Parathyroid adenoma (tissue), 2 donors: ENCODE measurements at regions not wholly inside any gene's neighbourhood (a gene's known extent, or its start where the extent isn't known, plus 50 kb on each side); places are given as distances from the start of the nearest gene placed in this dataset.

Experiments
- H2AFZ ChIP-seq: fragments of 300-600 bp; sonication (generic); one replicate; pipeline ENCODE4 v1.7.0; 2017; ENCODE audit warnings: antibody characterized with exemption, mild to moderate bottlenecking
- H3K27ac ChIP-seq: fragments of 300-600 bp; sonication (generic); one replicate; pipeline ENCODE4 v1.7.0; 2017
- H3K27me3 ChIP-seq: fragments of 300-600 bp; sonication (generic); one replicate; pipeline ENCODE4 v1.7.0; 2017; ENCODE audit warnings: low read length; ENCODE audit not compliant: control insufficient read depth, insufficient read depth
- H3K36me3 ChIP-seq: fragments of 300-600 bp; sonication (generic); one replicate; pipeline ENCODE4 v1.7.0; 2017; ENCODE audit warnings: low read length; ENCODE audit not compliant: control insufficient read depth, insufficient read depth
- H3K4me1 ChIP-seq: fragments of 300-600 bp; sonication (generic); one replicate; pipeline ENCODE4 v1.7.0; 2017; ENCODE audit warnings: control low read depth
- H3K4me2 ChIP-seq: fragments of 300-600 bp; sonication (generic); one replicate; pipeline ENCODE4 v1.7.0; 2017; ENCODE audit warnings: low read length
- H3K4me3 ChIP-seq: fragments of 300-600 bp; sonication (generic); one replicate; pipeline ENCODE4 v1.7.0; 2017; ENCODE audit warnings: low read depth, low read length
- H3K79me2 ChIP-seq: fragments of 300-600 bp; sonication (generic); one replicate; pipeline ENCODE4 v1.7.0; 2017; ENCODE audit warnings: control low read depth
- H3K9ac ChIP-seq: fragments of 300-600 bp; sonication (generic); one replicate; pipeline ENCODE4 v1.7.0; 2017; ENCODE audit warnings: mild to moderate bottlenecking
- H3K9me3 ChIP-seq: fragments of 300-600 bp; sonication (generic); one replicate; pipeline ENCODE4 v1.7.0; 2017; ENCODE audit warnings: low read length; ENCODE audit not compliant: control insufficient read depth
- TF ChIP-seq, protein P1 (sequence below): fragments of 300-600 bp; sonication (generic); IDR thresholded peaks from one replicate; pipeline ENCODE4 v1.7.0; 2017; ENCODE audit warnings: antibody characterized with exemption, mild to moderate bottlenecking
- donor health status: primary hyperparathyroidism.

DNA sequence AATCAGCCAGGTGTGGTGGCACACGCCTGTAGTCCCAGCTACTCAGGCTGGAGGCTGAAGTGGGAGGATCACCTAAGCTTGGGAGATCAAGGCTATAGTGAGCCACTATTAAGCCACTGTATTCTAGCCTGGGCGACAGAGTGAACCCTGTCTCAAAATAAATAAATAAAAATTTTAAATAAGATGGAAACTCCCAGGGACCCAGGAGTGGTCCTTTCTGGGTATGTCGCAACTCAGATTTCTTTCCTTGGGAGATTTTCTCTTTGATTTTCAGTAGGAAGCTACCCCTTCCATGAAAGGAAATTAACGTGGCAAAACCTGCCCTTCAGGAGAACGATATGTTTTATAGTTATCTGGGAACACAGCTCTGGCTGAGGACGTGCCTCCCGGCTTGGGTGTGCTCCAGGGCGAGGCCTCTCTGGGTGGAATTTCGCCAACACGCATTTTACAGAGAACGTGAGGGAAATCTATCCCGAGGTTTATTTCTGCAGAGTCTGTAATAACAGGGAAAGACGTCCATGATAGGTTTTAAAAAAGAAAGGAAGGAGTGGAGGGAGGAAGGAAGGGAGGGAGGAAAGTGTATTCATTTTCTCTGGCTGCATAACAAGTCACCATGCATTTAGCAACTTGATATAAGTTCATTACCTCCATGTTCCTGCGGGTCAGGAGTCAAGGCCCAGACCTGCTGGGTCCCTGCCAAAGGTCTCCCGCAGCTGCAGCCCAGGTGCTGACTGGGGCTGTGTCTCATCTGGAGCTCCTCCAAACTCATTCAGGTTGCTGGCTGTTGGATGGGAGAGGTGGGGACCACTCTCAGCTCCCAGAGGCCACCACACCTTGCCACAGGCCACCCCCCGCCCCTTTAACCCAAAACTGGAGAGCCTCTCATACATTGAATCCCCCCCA lies 80.6 kb upstream of the GSC start:
- TF ChIP-seq, protein P1, sequence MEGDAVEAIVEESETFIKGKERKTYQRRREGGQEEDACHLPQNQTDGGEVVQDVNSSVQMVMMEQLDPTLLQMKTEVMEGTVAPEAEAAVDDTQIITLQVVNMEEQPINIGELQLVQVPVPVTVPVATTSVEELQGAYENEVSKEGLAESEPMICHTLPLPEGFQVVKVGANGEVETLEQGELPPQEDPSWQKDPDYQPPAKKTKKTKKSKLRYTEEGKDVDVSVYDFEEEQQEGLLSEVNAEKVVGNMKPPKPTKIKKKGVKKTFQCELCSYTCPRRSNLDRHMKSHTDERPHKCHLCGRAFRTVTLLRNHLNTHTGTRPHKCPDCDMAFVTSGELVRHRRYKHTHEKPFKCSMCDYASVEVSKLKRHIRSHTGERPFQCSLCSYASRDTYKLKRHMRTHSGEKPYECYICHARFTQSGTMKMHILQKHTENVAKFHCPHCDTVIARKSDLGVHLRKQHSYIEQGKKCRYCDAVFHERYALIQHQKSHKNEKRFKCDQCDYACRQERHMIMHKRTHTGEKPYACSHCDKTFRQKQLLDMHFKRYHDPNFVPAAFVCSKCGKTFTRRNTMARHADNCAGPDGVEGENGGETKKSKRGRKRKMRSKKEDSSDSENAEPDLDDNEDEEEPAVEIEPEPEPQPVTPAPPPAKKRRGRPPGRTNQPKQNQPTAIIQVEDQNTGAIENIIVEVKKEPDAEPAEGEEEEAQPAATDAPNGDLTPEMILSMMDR: no peak
- H3K9me3 ChIP-seq: no peaks in the 10 kb centered on the region
- H2AFZ ChIP-seq: no peak overlapping the region
- H3K4me3 ChIP-seq: no peak overlapping the region
- H3K27ac ChIP-seq: no peak overlapping the region
- H3K27me3 ChIP-seq: no peaks in the 10 kb centered on the region
- no peak overlapping the region for H3K9ac ChIP-seq
- H3K36me3 ChIP-seq: no peaks in the 10 kb centered on the region
- H3K79me2 ChIP-seq: no peaks in the 10 kb centered on the region
- no peak overlapping the region for H3K4me2 ChIP-seq
- H3K4me1 ChIP-seq: no peaks in the 10 kb centered on the region

DNA sequence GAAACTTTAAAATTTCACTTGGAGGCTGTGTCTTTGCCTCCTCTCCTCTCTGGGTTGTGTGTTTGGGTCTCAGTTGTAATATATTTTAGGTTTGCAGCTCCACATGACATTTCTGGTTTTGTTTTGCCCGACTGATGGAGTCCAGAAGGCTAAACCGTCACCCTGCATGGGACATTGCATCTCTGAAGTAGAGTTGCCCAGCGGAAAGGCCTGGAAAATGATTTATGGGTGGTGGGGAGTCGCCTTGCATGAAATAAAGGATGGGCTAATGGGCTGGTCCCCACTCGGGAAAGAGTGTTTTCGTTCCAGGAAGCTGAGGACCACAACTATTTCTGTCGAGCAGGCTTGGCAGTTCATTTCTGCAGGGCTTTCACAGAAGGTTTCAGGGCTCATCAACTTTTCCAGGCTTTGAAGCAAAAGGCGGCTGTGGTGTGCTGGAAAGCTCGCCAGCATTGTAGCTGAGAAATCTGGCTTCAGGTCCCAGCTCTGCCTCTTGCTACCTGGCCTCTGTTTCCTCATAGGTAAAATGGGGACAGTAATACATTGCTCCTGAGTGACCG lies 74.8 kb upstream of the GSC start:
- H3K4me3 ChIP-seq: no peak overlapping the region
- H3K36me3 ChIP-seq: no peaks in the 10 kb centered on the region
- no peaks in the 10 kb centered on the region for H3K4me1 ChIP-seq
- no peak overlapping the region for H3K4me2 ChIP-seq
- H3K79me2 ChIP-seq: no peaks in the 10 kb centered on the region
- no peak overlapping the region for H3K9ac ChIP-seq
- H3K27me3 ChIP-seq: no peaks in the 10 kb centered on the region
- no peak overlapping the region for H3K27ac ChIP-seq
- no peaks in the 10 kb centered on the region for H3K9me3 ChIP-seq
- TF ChIP-seq, protein P1: no peak
- H2AFZ ChIP-seq: no peak overlapping the region

DNA sequence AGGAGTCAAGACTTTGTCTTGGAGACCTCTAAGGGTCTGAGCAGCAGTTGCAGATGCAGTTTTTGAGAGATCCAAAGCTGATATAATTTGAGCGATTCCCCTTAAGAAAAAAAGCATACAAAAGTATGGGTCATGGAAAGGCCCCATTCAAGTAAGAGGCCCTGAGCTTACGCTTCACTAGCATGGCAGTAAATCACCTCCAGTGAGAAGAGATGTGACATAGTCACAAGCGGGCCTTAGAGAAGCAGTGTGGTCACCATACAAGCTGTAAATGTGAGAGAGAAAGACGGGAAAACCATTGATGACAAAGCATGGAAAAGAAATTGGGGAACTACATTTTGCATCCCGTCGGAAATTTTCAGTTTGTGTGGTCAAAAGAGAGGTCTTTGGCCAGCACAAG lies 70.6 kb upstream of the GSC start:
- TF ChIP-seq, protein P1: no peak
- Histone ChIP-seq H3K9me3 (no peaks in the 10 kb centered on the region), H3K4me1 (no peaks in the 10 kb centered on the region), H3K4me3 (no peak overlapping the region), H3K27ac (no peak overlapping the region), H3K79me2 (no peaks in the 10 kb centered on the region), H3K36me3 (no peaks in the 10 kb centered on the region), H3K9ac (no peak overlapping the region), H2AFZ (no peak overlapping the region), H3K27me3 (no peaks in the 10 kb centered on the region), H3K4me2 (no peak overlapping the region)

DNA sequence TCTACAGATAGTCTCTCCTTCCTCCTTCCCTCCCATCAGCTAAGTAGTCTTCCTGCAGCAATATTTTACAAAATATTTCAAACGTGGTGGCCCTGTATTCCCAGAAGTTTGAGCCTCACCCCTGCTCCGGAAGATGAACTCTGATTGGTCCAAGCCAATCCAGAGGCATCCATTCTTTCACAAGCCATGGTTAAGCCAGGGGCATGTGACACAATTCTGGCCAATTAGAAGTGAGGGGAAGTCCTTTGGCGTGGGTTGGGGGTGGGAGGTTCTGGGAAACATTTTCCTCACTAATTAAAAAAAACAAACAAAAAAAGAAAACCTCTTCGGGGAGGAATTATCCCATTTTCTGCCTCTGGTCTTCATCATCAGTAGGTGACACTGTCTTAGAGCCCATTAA lies 69.4 kb upstream of the GSC start:
- TF ChIP-seq, protein P1: no peak
- H3K27ac ChIP-seq: no peak overlapping the region

More for the DNA sequence above, 69.4 kb upstream of the GSC start:
- H2AFZ ChIP-seq: no peak overlapping the region
- H3K9me3 ChIP-seq: no peaks in the 10 kb centered on the region
- H3K9ac ChIP-seq: no peak overlapping the region
- H3K4me3 ChIP-seq: no peak overlapping the region
- no peaks in the 10 kb centered on the region for H3K4me1 ChIP-seq
- no peak overlapping the region for H3K4me2 ChIP-seq
- no peaks in the 10 kb centered on the region for H3K27me3 ChIP-seq
- no peaks in the 10 kb centered on the region for H3K36me3 ChIP-seq
- no peaks in the 10 kb centered on the region for H3K79me2 ChIP-seq
